ENCODE measurements at regions not wholly inside any gene's neighbourhood (a gene's known extent, or its start where the extent isn't known, plus 50 kb on each side); places are given as distances from the start of the nearest gene placed in this dataset.
"Not testable (repeated sequence)": the region's sequence is repeated elsewhere in the genome, so short reads cannot be mapped to it uniquely, and the experiment has no call there.

GRCh38 chr9:12414514-12414913 lies 278.7 kb upstream of the TYRP1 start:
- no peaks in the 10 kb centered on the region for H3K27me3 Mint-ChIP-seq
- H3K4me3 Mint-ChIP-seq, result no peak overlapping the region
- H3K4me1 Mint-ChIP-seq (ENCODE audit: low read depth), result no peaks in the 10 kb centered on the region
- intact Hi-C loops (cut with micrococcal nuclease), result no loop called here
- H3K9me3 Mint-ChIP-seq, result peaks cover 8% of the 10 kb centered on the region
- no peak overlapping the region for H3K27ac Mint-ChIP-seq
- no peaks in the 10 kb centered on the region for H3K36me3 Mint-ChIP-seq (ENCODE audit: low read depth)

GRCh38 chr9:12415361-12415760 lies 277.8 kb upstream of the TYRP1 start:
- no peak overlapping the region for H3K4me3 Mint-ChIP-seq
- H3K4me1 Mint-ChIP-seq (ENCODE audit: low read depth), result no peaks in the 10 kb centered on the region
- intact Hi-C loops (cut with micrococcal nuclease), result no loop called here
- no peak overlapping the region for H3K27ac Mint-ChIP-seq
- H3K36me3 Mint-ChIP-seq (ENCODE audit: low read depth), result no peaks in the 10 kb centered on the region
- peaks cover 8% of the 10 kb centered on the region for H3K9me3 Mint-ChIP-seq
- H3K27me3 Mint-ChIP-seq, result no peaks in the 10 kb centered on the region

- H3K4me3 Mint-ChIP-seq, result no peak overlapping the region
- H3K27ac Mint-ChIP-seq, result no peak overlapping the region
- no peaks in the 10 kb centered on the region for H3K36me3 Mint-ChIP-seq (ENCODE audit: low read depth)
- intact Hi-C loops (cut with micrococcal nuclease), result no loop called here
- H3K4me1 Mint-ChIP-seq (ENCODE audit: low read depth), result no peaks in the 10 kb centered on the region
- peaks cover 3% of the 10 kb centered on the region for H3K9me3 Mint-ChIP-seq
- no peaks in the 10 kb centered on the region for H3K27me3 Mint-ChIP-seq
Observed at GRCh38 chr9:12416716-12417115, 276.5 kb upstream of the TYRP1 start.

GRCh38 chr9:12424243-12424642 lies 268.9 kb upstream of the TYRP1 start:
- Mint-ChIP-seq H3K27me3 (no peaks in the 10 kb centered on the region), H3K9me3 (no peaks in the 10 kb centered on the region), H3K4me3 (no peak overlapping the region), H3K27ac (no peak overlapping the region), H3K4me1 (ENCODE audit: low read depth) (no peaks in the 10 kb centered on the region), H3K36me3 (ENCODE audit: low read depth) (no peaks in the 10 kb centered on the region)
- intact Hi-C loops (cut with micrococcal nuclease), result no loop called here

GRCh38 chr9:12425878-12426864 lies 267.0 kb upstream of the TYRP1 start:
- Mint-ChIP-seq H3K4me1 (ENCODE audit: low read depth) (no peaks in the 10 kb centered on the region), H3K9me3 (no peaks in the 10 kb centered on the region), H3K4me3 (no peak overlapping the region), H3K36me3 (ENCODE audit: low read depth) (no peaks in the 10 kb centered on the region), H3K27me3 (no peaks in the 10 kb centered on the region), H3K27ac (no peak overlapping the region)
- intact Hi-C loops (cut with micrococcal nuclease), result no loop called here

GRCh38 chr9:12439267-12439666 lies 253.9 kb upstream of the TYRP1 start:
- Mint-ChIP-seq H3K27ac (no peak overlapping the region), H3K36me3 (ENCODE audit: low read depth) (no peaks in the 10 kb centered on the region), H3K4me3 (no peak overlapping the region), H3K4me1 (ENCODE audit: low read depth) (no peaks in the 10 kb centered on the region), H3K27me3 (no peaks in the 10 kb centered on the region), H3K9me3 (peaks cover 10% of the 10 kb centered on the region)
- intact Hi-C loops (cut with micrococcal nuclease), result no loop called here

- H3K4me1 Mint-ChIP-seq (ENCODE audit: low read depth); intact Hi-C loops (cut with micrococcal nuclease); H3K27me3 Mint-ChIP-seq; H3K36me3 Mint-ChIP-seq (ENCODE audit: low read depth); H3K27ac Mint-ChIP-seq; H3K9me3 Mint-ChIP-seq; H3K4me3 Mint-ChIP-seq: not testable (repeated sequence)
Observed at GRCh38 chr9:12441080-12441479, 252.1 kb upstream of the TYRP1 start.

GRCh38 chr9:12441506-12441905 lies 251.7 kb upstream of the TYRP1 start:
- Mint-ChIP-seq H3K27ac (no peak overlapping the region), H3K9me3 (peaks cover 10% of the 10 kb centered on the region), H3K4me1 (ENCODE audit: low read depth) (no peaks in the 10 kb centered on the region), H3K27me3 (no peaks in the 10 kb centered on the region), H3K36me3 (ENCODE audit: low read depth) (no peaks in the 10 kb centered on the region), H3K4me3 (no peak overlapping the region)
- intact Hi-C loops (cut with micrococcal nuclease), result no loop called here

- intact Hi-C loops (cut with micrococcal nuclease), result no loop called here
- no peak overlapping the region for H3K4me3 Mint-ChIP-seq
- no peaks in the 10 kb centered on the region for H3K9me3 Mint-ChIP-seq
- H3K27ac Mint-ChIP-seq, result no peak overlapping the region
- H3K27me3 Mint-ChIP-seq, result no peaks in the 10 kb centered on the region
- H3K4me1 Mint-ChIP-seq (ENCODE audit: low read depth), result no peaks in the 10 kb centered on the region
- H3K36me3 Mint-ChIP-seq (ENCODE audit: low read depth), result no peaks in the 10 kb centered on the region
Observed at GRCh38 chr9:12448246-12448645, 244.9 kb upstream of the TYRP1 start.

GRCh38 chr9:12457237-12457636 lies 235.9 kb upstream of the TYRP1 start:
- intact Hi-C loops (cut with micrococcal nuclease), result loop anchor here (10.0 kb wide), 1 partner anchor 62 kb away; no protein-coding TSS in a partner anchor
- Mint-ChIP-seq H3K36me3 (ENCODE audit: low read depth) (no peaks in the 10 kb centered on the region), H3K4me3 (no peak overlapping the region), H3K4me1 (ENCODE audit: low read depth) (no peaks in the 10 kb centered on the region), H3K9me3 (no peaks in the 10 kb centered on the region), H3K27me3 (no peaks in the 10 kb centered on the region), H3K27ac (no peak overlapping the region)

GRCh38 chr9:12461763-12462460 lies 231.3 kb upstream of the TYRP1 start:
- Mint-ChIP-seq H3K4me3 (no peak overlapping the region), H3K9me3 (no peaks in the 10 kb centered on the region), H3K36me3 (ENCODE audit: low read depth) (no peaks in the 10 kb centered on the region), H3K27me3 (no peaks in the 10 kb centered on the region), H3K4me1 (ENCODE audit: low read depth) (no peaks in the 10 kb centered on the region), H3K27ac (no peak overlapping the region)
- intact Hi-C loops (cut with micrococcal nuclease), result no loop called here

GRCh38 chr9:12462861-12463260 lies 230.3 kb upstream of the TYRP1 start:
- Mint-ChIP-seq H3K27ac (no peak overlapping the region), H3K4me3 (no peak overlapping the region), H3K27me3 (no peaks in the 10 kb centered on the region), H3K4me1 (ENCODE audit: low read depth) (no peaks in the 10 kb centered on the region), H3K9me3 (no peaks in the 10 kb centered on the region), H3K36me3 (ENCODE audit: low read depth) (no peaks in the 10 kb centered on the region)
- intact Hi-C loops (cut with micrococcal nuclease), result no loop called here

GRCh38 chr9:12463641-12464040 lies 229.5 kb upstream of the TYRP1 start:
- intact Hi-C loops (cut with micrococcal nuclease), result no loop called here
- no peak overlapping the region for H3K27ac Mint-ChIP-seq
- H3K27me3 Mint-ChIP-seq, result no peaks in the 10 kb centered on the region
- H3K36me3 Mint-ChIP-seq (ENCODE audit: low read depth), result no peaks in the 10 kb centered on the region
- no peaks in the 10 kb centered on the region for H3K9me3 Mint-ChIP-seq
- no peak overlapping the region for H3K4me3 Mint-ChIP-seq
- no peaks in the 10 kb centered on the region for H3K4me1 Mint-ChIP-seq (ENCODE audit: low read depth)

- no peak overlapping the region for H3K4me3 Mint-ChIP-seq
- H3K4me1 Mint-ChIP-seq (ENCODE audit: low read depth), result no peaks in the 10 kb centered on the region
- H3K27ac Mint-ChIP-seq, result no peak overlapping the region
- no peaks in the 10 kb centered on the region for H3K36me3 Mint-ChIP-seq (ENCODE audit: low read depth)
- H3K27me3 Mint-ChIP-seq, result no peaks in the 10 kb centered on the region
- intact Hi-C loops (cut with micrococcal nuclease), result no loop called here
- no peaks in the 10 kb centered on the region for H3K9me3 Mint-ChIP-seq
Observed at GRCh38 chr9:12464400-12464799, 228.8 kb upstream of the TYRP1 start.
